Activated CD4-positive, alpha-beta T cell treated with anti-CD3 and anti-CD28 coated beads, Interleukin-10, Interleukin-2, amounts not matched to agents 100 ng/mL and 50 ng/mL, durations not matched to agents 16 hours and 8 hours (primary cell): ENCODE measurements at regions not wholly inside any gene's neighbourhood (a gene's known extent, or its start where the extent isn't known, plus 50 kb on each side); places are given as distances from the start of the nearest gene placed in this dataset.
"Not testable (repeated sequence)": the region's sequence is repeated elsewhere in the genome, so short reads cannot be mapped to it uniquely, and the experiment has no call there.

Source experiments
- DNase-seq: peaks from one replicate; pipeline ENCODE4 v3.0.0-alpha.2; 2020

- no peak for DNase-seq
These were observed 237.0 kb downstream of the NFATC2 start for GRCh38 chr20:51305316-51306052.

GRCh38 chr20:51303731-51304670, 238.5 kb downstream of the NFATC2 start:
- no peak for DNase-seq

GRCh38 chr20:51301026-51301425, 241.5 kb downstream of the NFATC2 start:
- no peak for DNase-seq

- DNase-seq = no peak
These were observed 242.4 kb downstream of the NFATC2 start for GRCh38 chr20:51300104-51300503.

- DNase-seq = no peak
These were observed 243.1 kb downstream of the NFATC2 start for GRCh38 chr20:51299413-51299812.

GRCh38 chr20:51298141-51298749, 244.3 kb downstream of the NFATC2 start:
- DNase-seq = no peak

GRCh38 chr20:51287628-51288413, 254.7 kb downstream of the NFATC2 start:
- DNase-seq = no peak

GRCh38 chr20:51286758-51287157, 255.8 kb downstream of the NFATC2 start:
- no peak for DNase-seq

GRCh38 chr20:51285684-51286083, 256.8 kb downstream of the NFATC2 start:
- no peak for DNase-seq

- no peak for DNase-seq
These were observed 257.6 kb downstream of the NFATC2 start for GRCh38 chr20:51284871-51285270.

- DNase-seq = no peak
These were observed 258.3 kb downstream of the NFATC2 start for GRCh38 chr20:51284176-51284575.

- DNase-seq = no peak
These were observed 258.6 kb upstream of the KCNG1 start for GRCh38 chr20:51281521-51281920.

GRCh38 chr20:51280047-51280446, 257.1 kb upstream of the KCNG1 start:
- DNase-seq = no peak

- no peak for DNase-seq
These were observed 255.1 kb upstream of the KCNG1 start for GRCh38 chr20:51277961-51278360.

- DNase-seq = no peak
These were observed 253.4 kb upstream of the KCNG1 start for GRCh38 chr20:51276296-51276695.

GRCh38 chr20:51275826-51276225, 252.9 kb upstream of the KCNG1 start:
- DNase-seq = no peak

- DNase-seq = no peak
These were observed 252.3 kb upstream of the KCNG1 start for GRCh38 chr20:51275181-51275580.

- no peak for DNase-seq
These were observed 249.5 kb upstream of the KCNG1 start for GRCh38 chr20:51272401-51272800.

GRCh38 chr20:51271931-51272330, 249.0 kb upstream of the KCNG1 start:
- no peak for DNase-seq

GRCh38 chr20:51271289-51271688, 248.4 kb upstream of the KCNG1 start:
- not testable (repeated sequence) for DNase-seq

GRCh38 chr20:51269671-51270070, 246.8 kb upstream of the KCNG1 start:
- DNase-seq = no peak

GRCh38 chr20:51267679-51268078, 244.8 kb upstream of the KCNG1 start:
- DNase-seq = no peak

GRCh38 chr20:51266353-51266752, 243.4 kb upstream of the KCNG1 start:
- DNase-seq = no peak
